H1 (cell line): ENCODE measurements at regions not wholly inside any gene's neighbourhood (a gene's known extent, or its start where the extent isn't known, plus 50 kb on each side); places are given as distances from the start of the nearest gene placed in this dataset.

Experiments used
- CTCF ChIA-PET: fragments of 300-600 bp; sonication (Branson Sonifier 250); formaldehyde crosslinking; loops from one replicate; lab custom pipeline; 2021; ENCODE audit not compliant: partially characterized antibody; lab: Charles Lee
- POLR2A ChIA-PET: fragments of 300-600 bp; sonication (Branson Sonifier 250); formaldehyde crosslinking; loops from one replicate; lab custom pipeline; 2021; ENCODE audit warnings: inconsistent platforms; ENCODE audit not compliant: partially characterized antibody; lab: Charles Lee
- DNase-seq, 2 experiments: peaks; one replicate each; pipeline versions ENCODE4 v3.0.0 to v3.0.0-alpha.2; 2010 to 2022; ENCODE audit warnings: low spot score in 2 of 2, low read depth in 1 of 2, mixed read lengths in 1 of 2
- FAIRE-seq: peaks from 2 replicates; lab custom pipeline; 2011; peaks lifted over from hg19 to GRCh38; lab: Jason Lieb, UNC
- H2AFZ ChIP-seq: 2 replicates; pipeline ENCODE4 v1.8.1; 2012; ENCODE audit warnings: low read length, inconsistent platforms
- H2AK5ac ChIP-seq: 2 replicates; pipeline ENCODE4 v1.6.1; 2013; ENCODE audit warnings: low read depth, low read length
- H2BK120ac ChIP-seq: replicated peaks from 2 replicates; pipeline ENCODE3; 2013; ENCODE audit warnings: low read depth, low read length, inconsistent platforms
- H2BK12ac ChIP-seq: 2 replicates; pipeline ENCODE4 v1.6.1; 2013; ENCODE audit warnings: low read depth, low read length
- H2BK15ac ChIP-seq: 2 replicates; pipeline ENCODE4 v1.6.1; 2013; ENCODE audit warnings: low read length
- H2BK20ac ChIP-seq: 2 replicates; pipeline ENCODE4 v1.6.1; 2013; ENCODE audit warnings: low read length
- H2BK5ac ChIP-seq: 2 replicates; pipeline ENCODE4 v1.6.1; 2013; ENCODE audit warnings: low read depth, low read length
- H3K14ac ChIP-seq: 2 replicates; pipeline ENCODE4 v1.6.1; 2013; ENCODE audit warnings: inconsistent platforms; ENCODE audit not compliant: insufficient read length
- H3K18ac ChIP-seq: 2 replicates; pipeline ENCODE4 v1.6.1; 2013; ENCODE audit warnings: low read length; ENCODE audit errors: extremely low read depth
- H3K23ac ChIP-seq: 2 replicates; pipeline ENCODE4 v1.6.1; 2013; ENCODE audit warnings: inconsistent platforms; ENCODE audit not compliant: insufficient read length
- H3K23me2 ChIP-seq: 2 replicates; pipeline ENCODE4 v1.6.1; 2013; ENCODE audit warnings: low read depth, low read length
- H3K27ac ChIP-seq: 2 replicates; pipeline ENCODE4 v1.6.1; 2011; ENCODE audit warnings: low read depth, low read length, inconsistent platforms
- H3K27me3 ChIP-seq, 4 experiments: replicated peaks in 1 of 4; 1 replicate in 1 of 4; 2 replicates in 3 of 4; pipeline versions ENCODE4 v1.6.1 to v1.8.1; 2011 to 2013; ENCODE audit warnings: low read length in 3 of 4, mild to moderate bottlenecking in 3 of 4, inconsistent platforms in 2 of 4, mixed read lengths in 2 of 4, moderate library complexity in 1 of 4; ENCODE audit not compliant: control insufficient read depth in 3 of 4, insufficient read depth in 3 of 4; ENCODE audit errors: extremely low read depth in 1 of 4
- H3K36me3 ChIP-seq, 4 experiments: 2 replicates each; pipeline versions ENCODE4 v1.6.1 to v1.8.1; 2011 to 2013; ENCODE audit warnings: mild to moderate bottlenecking in 4 of 4, low read length in 3 of 4, moderate library complexity in 2 of 4, control low read depth in 1 of 4, inconsistent platforms in 1 of 4; ENCODE audit not compliant: insufficient read depth in 4 of 4, control insufficient read depth in 2 of 4
- H3K4ac ChIP-seq: replicated peaks from 2 replicates; pipeline ENCODE3; 2013; ENCODE audit warnings: low read length, low read depth, mixed read lengths, inconsistent platforms; ENCODE audit not compliant: insufficient read length
- H3K4me1 ChIP-seq, 4 experiments: replicated peaks in 1 of 4; 1 replicate in 1 of 4; 2 replicates in 3 of 4; pipeline versions ENCODE4 v1.6.1 to v1.8.1; 2011 to 2013; ENCODE audit warnings: low read length in 3 of 4, inconsistent platforms in 2 of 4, mixed read lengths in 1 of 4; ENCODE audit not compliant: insufficient read depth in 4 of 4, control insufficient read depth in 3 of 4
- H3K4me2 ChIP-seq, 2 experiments: 2 replicates each; pipeline versions ENCODE4 v1.6.1 to v1.8.1; 2011 to 2013; ENCODE audit warnings: low read depth in 2 of 2, low read length in 2 of 2, control low read depth in 1 of 2, inconsistent platforms in 1 of 2, mild to moderate bottlenecking in 1 of 2; ENCODE audit not compliant: insufficient read depth in 1 of 2
- H3K4me3 ChIP-seq, 4 experiments: fragments of 200-600, 300-600 bp in 1 of 4; sonication (generic), shearing (Covaris generic), sonication (Bioruptor Twin) in 1 of 4; 2 replicates each; pipeline versions ENCODE4 v1.5.1 to v1.8.1; 2011 to 2016; ENCODE audit warnings: low read length in 4 of 4, low read depth in 3 of 4, control low read depth in 2 of 4, inconsistent platforms in 2 of 4, mild to moderate bottlenecking in 2 of 4, mixed read lengths in 1 of 4, moderate library complexity in 1 of 4; ENCODE audit not compliant: insufficient read depth in 2 of 4; ENCODE audit errors: extremely low read depth in 1 of 4
- H3K56ac ChIP-seq: replicated peaks from 2 replicates; pipeline ENCODE3; 2013; ENCODE audit warnings: low read depth, mild to moderate bottlenecking, mixed read lengths, low read length, inconsistent platforms; ENCODE audit not compliant: insufficient read length
- H3K79me1 ChIP-seq: 2 replicates; pipeline ENCODE4 v1.6.1; 2013; ENCODE audit warnings: low read depth, low read length, control low read depth
- H3K79me2 ChIP-seq, 2 experiments: 2 replicates each; pipeline versions ENCODE4 v1.6.1 to v1.8.1; 2012 to 2013; ENCODE audit warnings: low read length in 2 of 2, mild to moderate bottlenecking in 2 of 2, inconsistent platforms in 1 of 2; ENCODE audit not compliant: insufficient read depth in 2 of 2, control insufficient read depth in 1 of 2
- H3K9ac ChIP-seq, 4 experiments: replicated peaks in 1 of 4; 1 replicate in 1 of 4; 2 replicates in 3 of 4; pipeline versions ENCODE4 v1.6.1 to v1.8.1; 2011 to 2013; ENCODE audit warnings: low read depth in 3 of 4, low read length in 3 of 4, control low read depth in 2 of 4, mild to moderate bottlenecking in 2 of 4, moderate library complexity in 2 of 4, inconsistent platforms in 1 of 4; ENCODE audit errors: extremely low read depth in 1 of 4
- H3K9me3 ChIP-seq, 2 experiments: 2 replicates each; pipeline versions ENCODE4 v1.6.1 to v1.8.1; 2012 to 2013; ENCODE audit warnings: mild to moderate bottlenecking in 2 of 2, moderate library complexity in 2 of 2, control low read depth in 1 of 2, inconsistent platforms in 1 of 2, low read depth in 1 of 2, low read length in 1 of 2, mixed read lengths in 1 of 2; ENCODE audit not compliant: insufficient read depth in 2 of 2
- H4K20me1 ChIP-seq, 2 experiments: replicated peaks in 1 of 2; 2 replicates each; pipeline versions ENCODE3 to v1.8.1; 2011 to 2013; ENCODE audit warnings: inconsistent platforms in 2 of 2, low read length in 2 of 2, mild to moderate bottlenecking in 1 of 2; ENCODE audit not compliant: insufficient read depth in 2 of 2, control insufficient read depth in 1 of 2
- H4K5ac ChIP-seq: 2 replicates; pipeline ENCODE4 v1.6.1; 2013; ENCODE audit warnings: low read length, low read depth, mixed read lengths, inconsistent platforms; ENCODE audit not compliant: insufficient read length
- H4K8ac ChIP-seq: 2 replicates; pipeline ENCODE4 v1.8.0; 2013; ENCODE audit warnings: mild to moderate bottlenecking, moderate library complexity, low read length, inconsistent platforms; ENCODE audit not compliant: insufficient read depth; ENCODE audit errors: extremely low read depth
- H4K91ac ChIP-seq: replicated peaks from 2 replicates; pipeline ENCODE3; 2013; ENCODE audit warnings: low read length, mixed read lengths, inconsistent platforms; ENCODE audit not compliant: insufficient read length
- EZH2 ChIP-seq: fragments of 200-600 bp; sonication (generic); IDR thresholded peaks from 2 replicates; pipeline ENCODE4 v1.7.1; 2012; ENCODE audit warnings: low read depth, mild to moderate bottlenecking, moderate library complexity, low read length, inconsistent platforms; ENCODE audit not compliant: severe bottlenecking
- WGBS, 2 experiments: shearing (Covaris generic) in 1 of 2; methylation state at CpG; one replicate each; pipeline versions ENCODE4 v1.1.6 to v1.1.7; 2013 to 2015; ENCODE audit warnings: low lambda C conversion rate in 2 of 2, mixed read lengths in 2 of 2, inconsistent platforms in 1 of 2, low coverage in 1 of 2, missing lambda C conversion rate in 1 of 2; ENCODE audit not compliant: insufficient replicate concordance in 2 of 2, insufficient coverage in 1 of 2, insufficient read length in 1 of 2; ENCODE audit errors: extremely low coverage in 1 of 2, missing lambda C conversion rate in 1 of 2; 5-methylcytosine and 5-hydroxymethylcytosine counted together

GRCh38 chr11:37558619-37559210 is 960.7 kb upstream of the RAG2 start:
- H2BK5ac ChIP-seq = no peak overlapping the region
- H3K36me3 ChIP-seq = no peaks in the 10 kb centered on the region
- no peak overlapping the region for H2BK12ac ChIP-seq
- TF ChIP-seq EZH2 = no peak
- no peak overlapping the region for H2BK20ac ChIP-seq
- no peak overlapping the region for H3K23ac ChIP-seq
- H3K14ac ChIP-seq = no peak overlapping the region
- CTCF ChIA-PET = no interaction called here
- H4K91ac ChIP-seq = no peak overlapping the region
- H4K8ac ChIP-seq = no peak overlapping the region
- no peaks in the 10 kb centered on the region for H3K79me1 ChIP-seq
- H4K5ac ChIP-seq = no peak overlapping the region
- no peak overlapping the region for H2BK120ac ChIP-seq
- no peak overlapping the region for H3K4ac ChIP-seq
- H2AFZ ChIP-seq = peak overlapping the region; percentile 81; the same call in 1 of the 2 replicates
- POLR2A ChIA-PET = no interaction called here
- no peak overlapping the region for H3K4me3 ChIP-seq
- no peak overlapping the region for H3K18ac ChIP-seq
- H3K79me2 ChIP-seq = no peaks in the 10 kb centered on the region
- H3K4me2 ChIP-seq = no peak overlapping the region
- no peaks in the 10 kb centered on the region for H4K20me1 ChIP-seq
- H3K27me3 ChIP-seq = no peaks in the 10 kb centered on the region
- WGBS, 2 experiments = 88% methylated on average over 1 of the region's 1 CpG; no CpG with 5 or more reads in 1 of the 2 experiments
- no peak overlapping the region for H3K27ac ChIP-seq
- no peaks in the 10 kb centered on the region for H3K4me1 ChIP-seq
- no peak overlapping the region for H3K9ac ChIP-seq
- H3K56ac ChIP-seq = no peak overlapping the region
- no peak for DNase-seq
- no peaks in the 10 kb centered on the region for H3K23me2 ChIP-seq
- H3K9me3 ChIP-seq = no peaks in the 10 kb centered on the region
- H2AK5ac ChIP-seq = no peak overlapping the region
- H2BK15ac ChIP-seq = no peak overlapping the region
- FAIRE-seq = no peak
